HG03108 (cell line): ENCODE measurements at regions not wholly inside any gene's neighbourhood (a gene's known extent, or its start where the extent isn't known, plus 50 kb on each side); places are given as distances from the start of the nearest gene placed in this dataset.
"Not testable (repeated sequence)": the region's sequence is repeated elsewhere in the genome, so short reads cannot be mapped to it uniquely, and the experiment has no call there.

Experiments
- ATAC-seq: cut with Tn5 transposase; IDR thresholded peaks from one replicate; pipeline ENCODE4 v1.9.1; 2021; ENCODE audit warnings: moderate library complexity; ENCODE audit not compliant: unreplicated experiment

DNA sequence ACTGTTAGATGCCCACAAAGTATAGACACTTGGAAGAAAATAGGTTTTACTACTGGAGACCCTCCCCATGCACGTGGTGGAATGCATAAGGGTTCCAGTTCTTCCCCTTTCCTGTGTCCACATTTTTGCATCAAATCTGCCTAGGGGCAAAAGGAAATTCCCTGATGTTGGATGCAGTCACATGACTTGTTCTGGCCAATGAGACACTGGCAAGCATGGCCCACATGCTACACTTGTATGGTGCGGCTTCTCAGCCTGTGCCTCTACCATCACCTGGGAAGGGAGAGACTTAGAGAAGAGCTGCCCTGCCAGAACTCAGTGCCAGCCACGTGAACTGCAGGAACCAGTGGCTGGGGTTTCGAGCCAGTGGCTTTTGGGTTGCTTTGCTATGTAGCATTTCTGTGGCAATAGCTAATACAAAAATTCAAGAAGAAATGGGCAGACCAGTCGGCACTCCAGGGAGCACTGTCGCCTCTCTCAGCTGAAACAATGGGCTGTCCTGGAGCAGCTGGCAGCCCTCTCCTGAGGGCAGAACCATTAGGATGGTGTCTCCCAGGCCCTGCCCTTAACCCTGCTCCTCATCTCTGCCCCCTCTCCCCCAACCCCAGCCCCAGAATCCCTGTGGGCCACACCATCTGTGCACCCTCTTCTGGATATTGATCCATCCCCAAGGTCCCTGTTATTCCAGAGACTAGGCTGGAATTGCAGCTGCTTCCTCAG lies 634.0 kb downstream of the UQCRFS1 start:
- ATAC-seq = no peak

DNA sequence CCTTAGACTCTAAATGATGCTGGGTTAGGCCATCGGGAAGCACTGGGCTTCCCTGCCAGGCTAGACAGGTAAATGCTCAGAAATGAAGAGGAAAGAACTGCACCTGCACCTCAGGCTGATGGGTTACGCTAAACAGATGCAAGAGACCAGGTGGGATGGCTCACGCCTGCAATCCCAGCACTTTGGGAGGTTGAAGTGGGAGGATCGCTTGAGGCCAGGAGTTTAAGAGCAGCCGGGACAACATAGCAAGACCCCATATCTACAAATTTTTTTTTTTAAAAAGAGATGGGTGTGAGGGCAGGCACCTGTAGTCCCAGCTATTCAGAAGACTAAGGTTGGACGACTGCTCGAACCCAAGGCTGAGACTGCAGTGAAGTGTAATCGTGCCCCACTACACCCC lies 634.7 kb downstream of the UQCRFS1 start:
- no peak for ATAC-seq

DNA sequence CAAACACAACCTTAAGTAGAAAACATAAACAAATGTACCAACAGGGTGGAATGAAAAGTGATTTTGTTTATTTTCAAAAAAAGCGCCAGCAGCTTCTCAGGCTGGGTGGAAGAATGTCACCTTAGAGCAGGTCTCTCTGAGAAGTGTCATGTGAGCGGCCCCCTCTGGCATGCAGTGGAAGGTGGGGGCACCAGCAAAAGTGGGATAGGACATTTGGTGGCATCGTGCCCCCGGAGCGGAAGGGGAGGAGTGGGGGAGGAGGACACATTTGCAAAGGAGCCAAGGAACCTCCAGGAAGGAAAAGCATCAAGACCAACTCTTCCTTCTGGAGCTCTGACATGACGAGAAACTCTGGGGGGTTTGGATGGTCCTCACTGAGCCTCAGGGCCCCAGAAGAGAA lies 635.3 kb downstream of the UQCRFS1 start:
- ATAC-seq = no peak

DNA sequence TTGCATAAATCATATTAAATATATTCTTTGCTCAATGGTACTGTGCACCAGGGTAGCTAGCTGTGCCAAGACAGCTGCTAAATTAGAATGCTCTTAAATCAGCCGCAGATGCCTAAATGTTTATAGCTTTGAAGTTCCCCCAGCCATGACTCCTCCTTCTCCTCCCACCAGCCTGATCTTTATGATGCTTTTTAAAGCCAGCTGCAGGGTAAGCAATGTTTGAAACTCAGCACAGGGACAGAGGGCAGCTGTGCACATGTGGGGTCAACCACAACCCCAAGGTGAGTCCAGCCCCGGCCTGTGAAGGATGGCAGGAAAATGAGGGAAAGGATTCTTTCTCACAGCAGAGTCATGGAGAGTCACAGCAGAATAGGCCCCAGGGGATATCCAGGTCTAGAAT lies 635.7 kb downstream of the UQCRFS1 start:
- no peak for ATAC-seq

DNA sequence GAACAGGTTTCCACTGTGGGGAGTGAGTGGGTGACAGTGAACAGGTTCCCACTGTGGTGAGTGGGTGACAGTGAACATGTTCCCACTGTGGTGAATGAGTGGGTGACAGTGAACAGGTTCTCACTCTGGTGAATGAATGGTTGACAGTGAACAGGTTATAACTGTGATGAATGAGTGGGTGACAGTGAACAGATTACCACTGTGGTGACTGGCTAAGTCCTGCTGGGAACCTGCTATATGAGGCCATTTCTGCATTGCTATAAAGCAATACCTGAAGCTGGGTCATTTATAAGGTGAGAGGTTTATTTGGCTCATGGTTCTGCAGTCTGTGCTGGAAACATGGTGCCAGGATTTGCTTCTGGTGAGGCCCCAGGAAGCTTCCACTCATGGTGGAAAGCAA lies 637.1 kb downstream of the UQCRFS1 start:
- no peak for ATAC-seq

DNA sequence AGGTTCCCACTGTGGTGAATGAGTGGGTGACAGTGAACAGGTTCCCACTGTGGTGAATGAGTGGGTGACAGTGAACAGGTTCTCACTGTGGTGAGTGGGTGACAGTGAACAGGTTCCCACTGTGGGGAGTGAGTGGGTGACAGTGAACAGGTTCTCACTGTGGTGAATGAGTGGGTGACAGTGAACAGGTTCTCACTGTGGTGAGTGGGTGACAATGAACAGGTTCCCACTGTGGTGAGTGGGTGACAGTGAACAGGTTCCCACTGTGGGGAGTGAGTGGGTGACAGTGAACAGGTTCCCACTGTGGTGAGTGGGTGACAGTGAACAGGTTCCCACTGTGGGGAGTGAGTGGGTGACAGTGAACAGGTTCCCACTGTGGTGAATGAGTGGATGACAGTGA lies 637.6 kb downstream of the UQCRFS1 start:
- ATAC-seq = not testable (repeated sequence)

DNA sequence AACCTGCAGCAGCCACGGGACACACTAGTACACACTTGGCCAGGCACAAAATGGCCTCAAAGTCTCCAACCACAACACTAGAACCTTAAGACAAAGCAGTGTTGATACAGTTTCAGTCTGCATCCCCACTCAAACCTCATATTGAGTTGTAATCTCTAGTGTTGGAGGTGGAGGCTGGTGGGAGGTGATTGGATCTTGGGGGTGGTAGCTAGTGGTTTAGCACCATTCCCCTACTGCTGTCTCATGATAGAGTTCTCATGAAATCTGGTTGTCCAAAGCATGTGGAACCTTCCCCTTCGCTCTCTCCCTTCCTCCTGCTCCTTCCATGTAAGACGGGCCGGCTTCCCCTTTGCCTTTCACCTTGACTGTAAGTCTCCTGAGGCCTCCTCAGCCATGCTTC lies 638.7 kb downstream of the UQCRFS1 start:
- no peak for ATAC-seq

DNA sequence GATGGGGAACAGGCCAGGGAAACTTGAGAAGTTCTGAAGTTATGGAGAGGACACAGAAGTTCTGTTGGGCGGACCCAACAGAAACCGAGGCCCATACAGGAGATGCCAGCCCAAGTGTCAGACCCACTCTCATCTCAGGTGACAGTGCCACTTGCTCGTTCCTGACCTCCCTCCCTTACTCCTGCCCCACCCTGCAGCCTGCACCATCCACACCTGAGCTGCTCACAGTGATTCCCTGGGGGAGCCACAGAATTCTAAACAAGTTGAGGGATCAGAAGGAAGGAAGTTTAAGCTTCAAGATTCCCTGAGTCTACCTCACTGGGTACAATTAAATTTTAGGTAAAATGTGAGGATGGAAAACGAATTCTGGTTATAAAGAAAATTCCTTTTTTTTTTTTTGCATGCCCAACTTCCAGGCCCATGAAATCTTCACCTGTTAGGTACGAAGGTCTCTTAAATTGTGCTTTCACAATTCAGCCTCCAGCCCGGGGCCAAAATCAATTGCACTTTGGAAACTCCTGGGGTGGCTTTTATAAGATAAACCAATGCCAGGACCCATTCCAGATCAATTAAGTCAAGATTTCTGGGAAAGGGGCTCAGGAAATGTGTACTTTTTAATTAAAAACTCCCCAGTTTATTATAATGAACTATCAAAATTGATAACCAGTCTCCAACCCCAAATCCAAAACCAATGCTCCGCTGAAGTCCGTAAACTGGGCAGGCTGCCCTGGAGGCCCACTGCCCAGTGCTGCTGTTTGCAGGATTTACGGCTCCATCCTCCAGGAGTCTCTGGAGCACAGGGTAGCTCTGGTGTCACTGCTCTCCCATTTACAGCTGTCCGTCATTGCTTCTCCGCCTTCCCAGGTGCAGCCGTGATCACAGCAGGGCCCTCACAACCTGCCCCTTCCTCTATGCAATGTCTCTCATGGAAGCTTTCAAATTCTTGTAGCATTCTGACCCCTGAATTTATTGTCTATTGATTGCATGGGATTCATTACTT lies 643.5 kb downstream of the UQCRFS1 start:
- ATAC-seq = no peak

DNA sequence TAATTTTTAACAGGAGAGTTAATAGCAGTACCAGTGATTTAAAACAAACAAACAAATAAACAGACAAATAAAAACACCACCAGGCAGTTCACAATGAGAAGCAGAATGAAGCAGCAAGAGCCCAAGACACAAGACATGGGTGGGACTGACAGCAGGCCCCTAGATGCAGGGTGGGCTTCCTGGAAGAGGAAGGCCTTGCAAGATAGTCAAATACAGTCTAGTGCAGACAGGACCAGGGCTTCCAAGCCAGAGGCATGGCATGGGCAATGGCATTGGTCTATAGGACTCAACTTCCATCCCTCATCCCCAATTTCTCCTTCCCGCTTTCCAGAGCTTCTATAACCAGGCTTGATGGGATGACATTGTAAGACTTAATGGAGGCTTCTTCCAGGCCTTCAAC lies 645.1 kb downstream of the UQCRFS1 start:
- no peak for ATAC-seq

DNA sequence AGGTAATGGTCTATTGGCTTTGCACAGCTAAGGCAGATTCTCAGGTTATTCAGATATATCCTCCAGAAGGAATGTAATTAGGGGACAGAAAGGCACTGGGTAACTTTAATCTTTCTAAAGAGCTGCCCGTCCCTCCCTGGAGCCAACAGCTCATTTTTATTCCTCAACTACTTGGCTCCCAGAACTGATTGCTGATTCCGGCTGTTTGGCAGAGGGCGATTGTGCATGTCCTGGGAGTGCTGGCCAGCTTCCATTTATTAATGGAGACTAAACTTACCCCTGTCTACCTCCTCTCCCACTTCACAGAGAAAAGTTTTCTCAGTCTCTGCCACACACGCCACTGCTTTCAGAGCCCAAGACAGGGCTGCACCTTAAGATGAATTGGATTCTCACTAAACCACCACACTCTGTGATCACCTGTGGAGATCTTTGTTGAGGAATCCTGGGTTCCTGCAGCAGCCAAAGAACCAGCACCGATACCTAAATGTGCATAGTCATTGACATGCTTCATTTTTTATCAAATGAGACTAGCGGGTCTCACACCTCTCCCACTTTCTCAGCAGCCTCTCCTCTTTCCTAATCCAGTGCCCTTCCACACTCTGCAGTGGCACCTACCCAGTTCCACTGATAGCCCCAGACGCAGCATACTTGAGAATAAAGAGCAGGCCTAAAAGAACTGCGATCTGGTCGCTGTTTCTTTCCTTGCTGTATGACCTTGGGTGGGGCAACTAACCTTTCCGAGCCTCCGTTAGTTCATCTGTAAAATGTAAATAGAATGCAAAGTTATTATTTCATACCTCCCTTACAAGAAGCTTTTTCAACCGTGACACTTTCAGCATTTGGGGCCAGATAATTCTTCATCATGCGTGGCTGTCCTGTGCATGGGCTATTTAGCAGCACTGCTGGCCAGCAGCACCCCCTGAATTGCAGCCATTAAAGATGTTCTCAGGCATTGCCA lies 648.7 kb downstream of the UQCRFS1 start:
- ATAC-seq = no peak

DNA sequence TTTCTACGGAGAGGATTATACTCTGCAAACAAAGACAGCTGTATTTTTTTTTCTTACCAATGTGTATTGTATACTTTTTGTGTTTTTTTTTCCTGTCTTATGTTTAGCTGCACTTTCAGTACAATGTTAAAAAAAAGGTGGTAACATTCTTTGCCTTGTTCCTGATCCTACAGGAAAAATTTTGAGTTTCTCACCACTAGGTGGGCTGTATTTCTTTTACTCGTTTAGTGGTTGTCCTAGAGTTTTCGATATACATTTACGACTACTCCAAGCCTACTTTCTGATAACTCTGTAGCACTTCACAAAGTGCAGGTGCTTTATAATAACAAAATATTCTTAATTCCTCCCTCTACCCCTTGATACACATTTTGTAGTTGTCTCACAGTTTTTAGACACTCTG lies 652.2 kb downstream of the UQCRFS1 start:
- ATAC-seq = no peak

DNA sequence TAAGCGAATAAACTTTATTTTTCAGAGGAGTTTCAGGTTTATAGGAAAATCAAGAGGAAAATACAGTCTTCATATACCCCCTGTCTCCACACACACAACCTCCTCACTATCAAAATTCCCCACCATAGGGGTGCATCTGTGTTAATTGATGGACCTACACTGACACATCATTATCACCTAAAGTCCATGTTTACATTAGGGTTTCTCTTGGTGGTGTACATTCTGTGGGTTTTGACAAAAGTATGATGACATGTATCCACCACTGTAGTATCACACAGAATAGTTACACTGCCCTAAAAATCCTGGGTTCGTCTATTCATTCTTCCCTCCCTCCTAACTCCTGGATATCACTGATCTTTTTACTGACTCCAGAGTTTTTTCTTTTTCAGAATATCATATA lies 654.2 kb downstream of the UQCRFS1 start:
- ATAC-seq = no peak

DNA sequence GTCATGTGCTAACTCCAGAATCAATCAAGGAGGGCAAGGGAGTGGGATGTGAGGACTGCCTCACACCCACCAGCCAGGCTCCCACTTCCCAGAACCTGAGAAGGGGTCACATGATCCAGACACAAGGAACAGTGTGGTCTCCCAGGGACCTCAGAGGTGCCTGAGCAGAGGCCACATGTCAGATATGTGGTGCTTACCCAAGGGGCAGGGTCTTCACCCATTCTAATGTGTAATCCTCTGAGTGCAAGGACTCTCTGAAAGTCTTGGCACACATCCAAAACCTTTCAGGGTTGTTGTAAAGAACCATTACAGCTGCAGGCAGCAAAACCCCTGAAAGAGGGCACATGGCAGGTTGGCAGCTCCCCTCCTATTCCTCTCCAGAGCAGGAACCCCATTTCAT lies 656.6 kb downstream of the UQCRFS1 start:
- ATAC-seq = no peak

DNA sequence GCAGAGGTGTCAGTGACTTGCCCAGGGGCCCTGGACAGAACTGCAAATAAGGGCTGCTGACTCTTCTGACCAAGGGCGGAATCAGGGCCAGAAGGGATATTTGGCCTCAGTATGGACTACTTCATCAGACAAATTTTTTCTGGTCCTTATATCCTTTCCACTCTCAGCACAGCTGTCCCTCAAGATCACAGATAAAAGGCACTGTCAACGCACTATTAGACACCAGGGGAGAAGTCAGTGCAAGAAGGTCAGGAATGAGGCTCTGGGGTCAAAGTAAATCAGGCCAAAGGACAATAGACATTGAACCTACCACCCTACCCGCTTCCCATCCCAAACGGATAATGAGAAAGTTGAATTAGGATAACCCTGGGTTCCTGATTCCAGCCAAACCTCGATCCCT lies 657.6 kb downstream of the UQCRFS1 start:
- no peak for ATAC-seq

DNA sequence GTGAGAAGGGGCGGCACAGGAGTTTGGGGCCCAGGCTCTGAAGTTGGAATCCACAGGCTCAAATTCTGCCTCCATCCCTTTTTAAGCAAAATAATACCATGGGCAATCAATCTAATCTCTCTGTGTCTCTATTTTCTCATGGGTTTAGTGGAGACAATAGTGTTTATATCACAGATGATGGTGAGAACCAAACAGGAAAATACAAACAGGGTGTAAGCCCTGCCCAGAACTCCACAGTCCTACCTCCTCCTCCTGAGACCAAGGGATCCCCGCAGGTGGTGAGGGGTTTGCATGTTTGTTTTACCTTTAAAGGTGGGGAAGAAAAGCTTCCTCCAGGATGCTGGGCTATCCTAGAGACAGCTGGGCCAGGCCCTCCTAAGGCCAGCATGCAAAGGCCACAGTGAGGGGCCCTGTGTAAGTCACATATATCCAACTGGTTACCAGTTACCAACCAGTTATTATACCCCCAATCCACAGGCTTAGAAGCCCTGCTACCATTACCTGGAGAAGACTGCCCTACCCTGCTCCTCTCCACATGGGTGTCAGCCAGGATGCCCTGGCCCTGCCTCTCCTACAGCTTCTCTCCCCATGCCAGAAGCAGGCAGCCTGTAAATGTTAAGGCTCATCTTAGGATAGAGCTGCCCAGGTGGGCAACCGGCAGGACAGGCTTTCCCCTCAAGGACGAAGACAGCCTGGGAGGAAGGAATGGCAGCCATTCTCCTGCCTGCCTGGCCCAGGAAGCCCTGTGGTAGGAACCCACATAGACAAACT lies 658.4 kb downstream of the UQCRFS1 start:
- ATAC-seq = no peak

DNA sequence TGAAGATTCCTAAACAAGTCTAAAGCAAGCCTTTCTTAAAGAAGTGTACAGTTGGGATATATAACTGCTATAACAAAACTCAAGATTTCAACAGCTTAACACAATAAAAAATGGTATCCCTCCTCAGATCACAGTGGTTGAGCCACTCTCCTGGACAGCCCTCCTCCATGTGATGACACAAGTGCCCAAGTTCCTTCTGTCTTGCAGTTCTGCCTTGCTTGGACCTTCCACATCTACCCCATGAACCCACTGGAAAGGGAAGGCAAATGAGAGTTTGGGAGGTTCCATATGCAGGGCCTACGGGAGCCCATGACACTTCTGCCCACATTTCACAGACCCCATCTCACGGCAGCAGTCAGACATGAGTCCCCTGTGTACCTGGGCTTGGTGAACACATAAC lies 659.2 kb downstream of the UQCRFS1 start:
- no peak for ATAC-seq

DNA sequence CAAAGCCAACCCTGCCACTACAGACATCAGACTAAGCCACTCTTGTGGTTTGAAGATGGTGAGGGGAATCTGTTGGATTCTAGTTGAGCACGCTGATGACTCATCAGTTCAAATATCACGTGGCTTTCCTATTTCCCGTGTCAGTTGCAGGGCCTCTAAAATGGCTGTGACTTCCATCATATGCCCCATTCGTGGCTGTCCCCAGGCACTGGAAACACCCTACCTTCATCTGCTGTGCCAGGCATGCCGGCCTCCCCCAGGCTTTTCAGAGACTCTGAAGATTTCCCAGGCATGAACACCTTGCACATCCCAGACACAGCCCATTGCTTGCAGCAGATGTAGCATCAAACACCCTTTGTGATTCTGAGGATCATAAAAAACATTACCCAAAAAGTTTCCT lies 659.9 kb downstream of the UQCRFS1 start:
- ATAC-seq = no peak

DNA sequence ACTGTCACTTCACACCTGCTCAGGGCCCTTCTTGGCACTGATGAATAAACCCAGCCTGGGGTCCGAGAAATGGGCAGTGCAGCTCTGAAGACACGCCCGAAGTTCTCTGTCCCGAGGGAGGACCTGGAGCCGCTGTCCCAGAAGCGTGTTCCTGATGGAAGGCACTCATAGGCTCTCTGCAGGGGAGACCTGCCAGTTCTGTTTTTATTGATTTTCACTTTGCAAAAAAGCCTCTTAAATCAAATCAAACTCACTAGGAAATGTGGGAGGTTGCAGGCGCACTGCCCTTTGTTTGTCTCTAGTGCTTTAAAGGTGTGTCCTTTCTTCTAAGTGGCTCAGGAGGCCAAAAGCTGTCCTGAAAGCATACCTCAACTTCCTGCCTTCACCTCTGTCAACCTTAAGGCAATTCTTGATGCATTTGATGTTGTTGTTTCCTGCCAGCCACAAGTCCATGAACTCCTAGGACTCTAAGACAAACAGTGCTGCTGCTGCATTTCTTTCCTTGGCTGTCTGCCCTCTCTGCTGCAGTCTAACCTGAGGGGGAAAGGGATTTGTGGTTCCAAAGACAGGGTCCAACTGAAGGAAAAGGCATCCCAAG lies 663.2 kb downstream of the UQCRFS1 start:
- no peak for ATAC-seq

DNA sequence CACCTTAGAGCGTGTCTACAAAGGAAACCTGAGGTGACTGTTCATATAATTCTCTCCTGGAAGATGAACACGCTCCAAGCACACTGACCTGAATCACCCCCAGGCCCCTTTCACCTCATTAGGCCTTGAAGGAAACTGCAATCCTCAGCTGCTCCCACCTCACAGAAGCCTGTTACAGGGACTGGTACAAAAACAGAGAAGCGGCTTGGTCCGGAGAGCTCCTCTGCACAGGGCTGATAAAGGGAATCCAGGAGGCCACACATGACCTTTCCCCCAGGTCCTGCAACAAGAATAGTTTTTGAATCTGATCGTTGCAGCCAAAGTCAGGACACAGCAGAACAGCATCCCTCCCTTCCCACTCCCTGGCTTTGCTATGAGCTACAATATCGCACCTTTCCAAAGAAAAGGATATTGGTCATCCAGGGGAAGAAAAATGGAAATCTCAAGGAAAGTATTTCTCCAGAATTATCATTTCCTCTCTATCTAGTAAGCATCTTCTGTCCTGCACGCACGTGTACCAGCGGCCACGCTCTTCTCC lies 666.7 kb downstream of the UQCRFS1 start:
- no peak for ATAC-seq

DNA sequence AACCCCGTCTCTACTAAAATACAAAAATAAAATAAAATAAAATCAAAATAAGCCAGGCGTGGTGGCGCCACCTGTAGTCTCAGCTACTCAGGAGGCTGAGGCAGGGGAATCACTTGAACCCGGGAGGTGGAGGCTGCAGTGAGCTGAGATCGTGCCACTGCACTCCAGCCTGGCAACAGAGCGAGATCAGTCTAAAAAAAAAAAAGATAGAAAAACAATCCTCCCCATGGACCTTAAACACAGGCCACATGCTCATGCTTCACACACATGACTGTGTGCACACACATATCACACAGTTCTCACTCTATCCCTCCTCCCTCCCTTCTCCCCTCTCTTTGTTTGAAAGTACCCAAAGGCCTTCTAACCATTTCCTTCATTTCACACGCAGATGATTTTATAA lies 667.6 kb downstream of the UQCRFS1 start:
- ATAC-seq = not testable (repeated sequence)
